NCI-H345 treated with DMSO at 0.1 percent for 48 hours (cell line): ENCODE measurements at regions not wholly inside any gene's neighbourhood (a gene's known extent, or its start where the extent isn't known, plus 50 kb on each side); places are given as distances from the start of the nearest gene placed in this dataset.

Source experiments
- DNase-seq: peaks from one replicate; lab custom pipeline; 2025; ENCODE audit not compliant: unreplicated experiment; lab: John Stamatoyannopoulos, UW

DNA sequence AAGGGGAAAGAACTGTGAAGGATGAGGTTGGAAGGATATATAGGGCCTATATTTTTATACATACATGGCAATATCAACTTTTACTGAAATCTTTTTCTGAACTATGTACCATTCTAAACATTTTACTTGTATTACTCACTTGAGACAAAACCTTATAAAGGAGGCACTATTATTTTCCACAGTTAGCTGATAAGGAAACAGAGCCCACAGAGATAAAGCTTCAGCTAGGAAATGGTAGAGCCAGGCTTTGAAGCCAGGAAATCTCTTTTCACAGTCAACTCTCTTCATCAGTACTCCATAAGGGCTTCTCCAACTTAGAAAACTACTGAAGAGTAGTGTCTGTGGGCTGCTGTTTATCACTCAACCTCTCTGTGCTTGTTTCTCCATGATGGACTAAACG is 613.7 kb downstream of the PRELID2 start:
- no peak for DNase-seq

DNA sequence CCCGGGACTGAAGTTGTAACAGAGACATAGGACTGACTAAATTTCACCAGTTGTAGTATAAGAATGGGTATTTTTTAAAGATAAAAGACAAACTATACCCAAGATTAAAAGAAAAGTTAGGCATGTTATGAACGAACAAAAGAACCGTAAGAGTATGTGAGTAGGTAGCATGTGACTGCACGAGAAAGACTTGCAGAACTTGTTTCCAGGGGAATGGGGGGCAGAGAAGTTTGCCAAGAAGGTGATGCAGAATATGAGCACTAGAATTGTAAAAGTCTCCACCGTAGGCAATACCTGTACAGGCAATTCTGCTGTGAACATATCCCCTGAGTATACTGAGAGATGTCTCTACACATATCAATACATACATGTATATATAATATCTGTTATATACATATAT is 614.7 kb downstream of the PRELID2 start:
- no peak for DNase-seq

DNA sequence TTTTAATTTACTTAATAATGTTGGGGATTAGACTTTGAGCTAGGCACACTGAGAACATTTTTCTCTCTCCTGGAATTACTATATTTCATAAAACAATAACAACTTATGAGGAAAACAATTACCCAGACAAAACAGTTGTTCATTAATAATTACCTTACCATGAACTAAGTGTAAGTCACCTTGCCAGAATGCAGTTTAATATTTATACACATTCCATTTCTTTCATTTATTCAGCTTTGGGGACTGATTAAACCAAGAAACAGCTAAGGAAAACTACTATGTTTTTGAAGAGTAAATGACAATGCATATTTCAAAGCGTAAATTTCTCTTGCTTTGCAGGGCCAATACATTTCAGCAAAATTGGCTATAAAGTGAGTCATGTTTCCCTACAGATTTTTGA is 616.2 kb downstream of the PRELID2 start:
- DNase-seq = no peak

DNA sequence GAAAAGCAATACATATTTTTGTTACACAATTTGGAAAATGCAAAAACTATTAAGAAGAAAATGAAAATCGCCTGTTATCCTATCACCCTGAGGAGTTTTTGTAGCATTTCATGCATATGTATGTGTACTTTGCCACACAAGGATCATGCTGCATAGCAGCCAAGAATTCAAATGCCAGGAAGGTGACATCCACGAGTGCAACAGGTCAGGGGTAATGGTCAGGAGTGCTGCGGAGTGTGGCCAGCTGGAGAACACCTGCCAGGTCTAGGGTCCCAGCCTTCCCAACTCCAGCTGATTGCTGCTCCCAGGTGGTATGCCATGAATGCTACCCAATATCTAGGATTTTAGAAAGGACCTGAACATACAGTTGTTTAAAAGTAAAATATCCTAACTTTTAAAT is 617.1 kb downstream of the PRELID2 start:
- DNase-seq = no peak

DNA sequence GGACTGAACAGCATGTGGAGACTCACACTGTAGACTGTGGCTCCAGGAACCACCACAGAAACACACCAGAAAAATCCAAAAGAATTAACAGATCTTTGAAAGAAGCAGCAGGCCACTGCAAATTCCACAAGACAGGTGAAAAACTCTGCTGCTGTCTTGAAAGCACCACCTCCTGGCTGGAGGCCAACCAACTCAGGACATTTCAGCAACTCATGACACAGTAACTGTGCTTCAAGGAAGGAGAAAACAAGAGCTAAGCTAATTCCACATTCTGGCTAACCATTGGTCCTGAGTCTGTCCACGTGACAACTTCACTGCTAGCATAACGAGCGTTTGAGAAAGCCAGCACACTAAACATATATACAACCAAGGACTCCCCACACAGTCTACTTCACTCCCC is 625.1 kb downstream of the PRELID2 start:
- no peak for DNase-seq

DNA sequence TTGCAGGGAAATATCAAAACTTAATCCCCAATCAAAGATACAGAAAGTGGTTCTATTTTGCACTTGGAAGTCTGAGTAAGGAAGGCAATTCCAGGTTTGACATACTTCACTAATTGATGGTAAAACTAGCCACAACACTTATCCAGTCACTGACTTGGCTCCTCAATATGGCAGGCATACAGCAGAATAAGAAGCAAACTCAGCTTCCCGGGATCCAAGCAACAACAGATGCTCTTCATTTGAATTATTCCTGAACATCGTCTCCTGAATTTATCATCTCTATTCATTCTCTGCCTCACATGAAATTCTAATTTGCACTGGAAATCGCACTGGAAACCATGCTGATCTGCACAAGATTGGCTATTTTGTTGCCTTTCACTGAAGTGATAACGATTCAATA is 629.6 kb downstream of the PRELID2 start:
- DNase-seq = no peak

DNA sequence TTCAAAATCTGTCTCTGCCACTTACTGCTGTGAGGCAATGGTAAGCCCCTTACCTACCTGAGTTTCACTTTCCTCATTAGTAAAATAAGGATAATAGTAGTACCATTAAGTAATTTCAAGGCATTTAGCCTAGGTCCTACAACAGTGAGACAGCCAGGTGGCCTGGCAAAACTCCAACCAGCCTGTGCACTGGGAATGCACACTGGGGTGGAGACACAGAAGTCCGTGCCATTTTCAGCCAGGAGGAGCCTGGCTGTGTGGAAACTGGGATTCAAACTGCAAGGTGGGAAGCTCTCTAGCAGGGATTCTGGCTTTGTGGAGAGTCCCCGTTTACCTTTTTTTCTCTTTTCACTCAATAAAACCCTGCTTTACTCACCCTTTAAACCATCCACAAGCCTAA is 630.4 kb downstream of the PRELID2 start:
- no peak for DNase-seq

DNA sequence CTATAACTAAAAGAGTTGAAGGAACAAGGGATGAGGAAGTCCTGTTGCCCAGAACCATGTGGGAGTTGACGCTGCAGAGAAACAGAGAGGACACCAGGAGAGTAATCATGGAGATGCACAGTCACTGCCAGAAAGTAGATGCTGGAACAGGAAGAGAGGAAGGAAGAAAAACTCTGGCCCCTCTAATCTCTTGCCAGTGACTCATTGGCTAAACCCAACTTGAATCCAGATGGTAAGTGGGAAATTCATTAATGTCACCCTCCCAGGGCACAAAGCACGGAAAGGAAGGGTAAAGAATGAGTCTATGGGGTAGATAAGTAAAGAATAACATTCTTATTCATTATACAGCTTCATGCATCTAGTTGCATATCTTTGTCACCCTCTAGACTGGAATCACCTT is 631.9 kb downstream of the PRELID2 start:
- no peak for DNase-seq

DNA sequence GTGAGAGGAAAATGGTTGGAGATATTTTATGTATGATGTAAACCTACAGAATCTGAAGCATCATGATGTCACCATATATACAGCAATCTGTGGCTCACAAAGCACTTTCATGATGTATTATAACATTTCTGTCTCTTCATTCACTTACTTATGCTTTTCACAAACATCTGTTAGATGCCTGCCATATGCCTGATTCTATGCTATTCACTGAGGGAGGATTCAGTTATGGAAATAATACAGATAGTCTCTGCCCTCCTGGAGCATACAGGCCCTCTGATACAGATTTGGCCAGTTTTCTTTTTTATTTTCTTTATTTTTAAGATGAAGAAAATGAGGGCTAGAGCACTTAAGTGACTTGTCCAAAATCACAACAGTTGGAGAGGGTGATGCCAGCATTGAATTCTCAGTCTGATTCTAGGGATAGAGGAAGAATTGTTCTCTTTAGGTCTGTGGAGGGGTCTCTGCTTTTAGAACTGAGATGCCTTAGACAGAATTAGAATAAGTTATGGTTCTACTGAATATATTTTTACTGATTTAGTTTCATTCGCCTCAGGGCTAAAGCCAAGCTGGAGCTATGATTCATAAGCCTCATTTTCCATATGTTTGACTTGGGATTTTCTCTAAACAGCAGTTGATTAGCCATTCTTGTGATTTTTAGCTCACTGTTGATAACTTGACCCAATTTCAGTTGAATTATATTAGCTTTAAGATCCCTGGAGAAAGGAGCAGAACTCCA is 636.4 kb downstream of the PRELID2 start:
- DNase-seq = no peak

DNA sequence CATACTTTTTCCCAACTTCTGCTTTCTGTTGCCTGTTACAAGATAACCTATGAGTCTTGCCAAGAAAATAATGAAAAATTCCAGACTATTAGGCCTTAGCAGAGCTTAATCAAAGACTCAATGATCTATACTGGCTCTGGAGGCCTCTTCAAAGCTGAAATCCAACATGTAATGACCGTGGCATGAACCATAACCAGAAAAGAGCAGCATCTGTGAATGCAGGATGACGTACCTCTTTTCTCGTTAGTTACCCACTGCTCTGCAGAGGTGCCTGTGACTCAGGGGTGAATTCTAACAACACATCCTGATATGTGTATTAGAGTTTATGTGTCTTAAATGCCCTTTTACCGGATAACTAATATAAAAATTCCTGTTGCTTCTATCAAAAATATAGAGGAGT is 645.4 kb downstream of the PRELID2 start:
- DNase-seq = no peak

DNA sequence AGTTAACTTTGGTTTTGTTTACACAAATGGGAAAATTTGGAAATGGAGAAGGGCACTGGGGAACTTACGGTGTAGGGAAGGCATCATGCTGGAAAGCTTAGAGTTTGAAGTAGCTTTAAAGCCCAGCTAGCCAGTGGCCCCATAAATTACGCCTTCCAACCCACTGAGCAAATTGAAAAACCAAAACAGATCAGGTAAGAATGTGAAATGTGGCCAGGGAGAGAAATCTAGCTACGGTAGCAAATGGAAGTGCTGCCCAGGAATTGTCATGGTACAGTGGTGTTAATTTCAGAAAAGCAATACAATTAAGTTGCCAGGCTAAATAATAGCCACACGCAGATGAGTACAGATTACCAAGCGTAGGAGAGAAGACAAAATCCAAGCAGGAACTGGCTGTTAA is 654.8 kb downstream of the PRELID2 start:
- DNase-seq = no peak

DNA sequence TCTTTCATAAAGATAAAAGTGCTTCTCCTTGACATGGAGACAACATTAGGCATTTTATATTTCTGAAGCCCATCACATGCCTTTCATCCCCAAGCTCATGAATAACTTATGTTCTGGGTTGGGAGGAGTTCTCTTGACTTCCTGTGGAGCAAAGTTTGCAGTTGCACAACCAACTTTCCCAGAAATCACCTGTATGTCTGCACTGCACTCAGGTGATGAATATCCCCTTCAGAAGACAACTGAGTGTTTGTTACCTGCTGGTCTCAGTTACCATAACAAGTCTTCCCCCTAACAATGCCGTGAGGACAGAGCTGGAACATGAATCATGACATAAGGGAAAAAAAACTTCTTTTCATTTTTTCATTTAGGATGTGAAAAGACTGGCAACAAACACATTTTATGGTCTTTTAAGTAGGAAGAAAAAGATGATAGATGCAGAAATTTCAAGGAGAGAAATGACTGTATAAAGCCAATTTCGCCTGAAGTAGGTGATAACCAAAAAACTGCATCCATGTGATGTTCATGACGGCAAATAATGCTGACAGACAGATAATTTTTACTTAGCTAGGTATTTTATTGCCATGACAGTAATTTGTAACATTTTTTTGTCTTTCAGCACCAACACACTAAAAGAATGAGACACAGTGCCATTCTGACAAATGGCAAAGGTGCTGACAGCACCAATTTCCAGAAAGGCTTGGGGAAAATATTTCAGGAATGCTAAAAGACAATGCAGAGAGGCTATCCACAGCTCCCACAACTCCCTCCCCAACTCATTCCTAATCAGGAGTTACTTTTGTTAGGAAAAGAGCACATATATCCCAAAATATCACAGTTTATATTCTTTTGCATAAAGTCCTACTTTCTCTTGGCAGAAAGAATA is 656.3 kb downstream of the PRELID2 start:
- DNase-seq = no peak

DNA sequence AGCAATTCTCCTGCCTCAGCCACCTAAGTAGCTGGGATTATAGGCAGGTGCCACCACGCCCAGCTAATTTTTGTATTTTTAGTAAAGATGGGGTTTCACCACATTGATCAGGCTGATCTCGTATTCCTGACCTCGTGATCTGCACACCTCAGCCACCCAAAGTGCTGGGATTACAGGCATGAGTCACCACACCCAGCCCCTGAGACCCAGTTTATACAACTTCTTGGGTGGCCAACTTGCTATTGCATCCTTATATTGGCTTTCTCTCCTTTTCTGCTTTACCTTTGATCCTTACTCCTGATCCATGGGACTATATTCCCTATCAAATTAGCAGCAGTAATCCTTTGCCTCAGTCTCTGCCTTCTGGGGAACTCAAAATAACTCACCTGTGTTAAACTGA is 659.1 kb downstream of the PRELID2 start:
- DNase-seq = no peak

DNA sequence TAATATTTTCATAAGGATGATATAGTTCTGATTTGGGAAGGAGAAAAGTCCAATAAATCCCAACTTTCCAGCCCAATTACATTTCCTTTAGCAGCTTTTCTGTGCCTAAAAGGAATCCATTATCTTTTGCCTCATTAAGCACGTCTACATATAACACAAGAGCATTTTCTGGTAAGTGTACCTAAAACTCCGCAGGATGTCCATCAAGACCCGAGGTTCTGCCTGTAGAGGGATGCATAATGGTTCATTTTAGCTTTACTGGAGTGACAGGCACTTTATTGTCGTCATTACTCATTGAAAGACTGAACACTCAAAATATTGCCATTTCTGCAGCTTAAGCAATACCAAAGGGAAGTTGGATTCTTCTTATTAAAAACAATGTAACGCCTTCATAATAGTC is 669.0 kb downstream of the PRELID2 start:
- no peak for DNase-seq

DNA sequence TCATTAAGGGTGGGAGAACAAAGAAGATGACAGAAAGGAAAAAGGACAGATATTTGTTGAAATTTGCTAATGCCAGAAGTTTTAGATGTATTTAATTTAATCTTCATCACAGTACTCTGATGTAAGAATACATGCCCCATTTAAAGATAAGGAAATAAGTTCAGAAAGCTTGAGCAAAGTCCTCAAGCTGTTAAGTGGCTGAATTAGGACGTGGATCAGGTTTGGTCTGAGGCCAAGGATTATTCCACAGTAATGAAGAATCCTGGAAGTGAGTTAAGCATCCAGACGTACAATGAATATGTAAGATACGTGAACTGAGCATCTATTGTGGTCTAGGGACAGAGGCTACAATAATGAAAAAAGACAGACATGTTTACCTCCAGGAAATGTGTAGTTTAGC is 671.3 kb downstream of the PRELID2 start:
- no peak for DNase-seq

DNA sequence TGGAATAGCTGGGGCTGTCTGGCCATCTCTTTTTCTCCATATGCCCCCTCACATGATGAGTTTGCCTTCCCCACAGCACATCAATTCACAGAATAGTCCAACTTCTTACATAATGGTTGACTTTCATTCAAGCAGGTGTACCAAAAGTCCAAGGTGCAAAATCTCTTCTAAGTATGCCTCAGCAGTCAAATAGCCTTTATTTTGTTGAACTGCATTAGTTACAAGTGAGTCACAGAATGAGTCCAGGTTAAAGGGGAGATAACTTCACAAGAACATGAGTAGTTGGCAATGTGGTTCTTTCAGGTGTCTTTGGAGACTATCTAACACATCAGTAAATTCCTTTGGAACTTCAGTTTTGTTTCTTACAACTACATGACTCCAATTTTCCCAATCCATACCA is 672.5 kb downstream of the PRELID2 start:
- DNase-seq = no peak

DNA sequence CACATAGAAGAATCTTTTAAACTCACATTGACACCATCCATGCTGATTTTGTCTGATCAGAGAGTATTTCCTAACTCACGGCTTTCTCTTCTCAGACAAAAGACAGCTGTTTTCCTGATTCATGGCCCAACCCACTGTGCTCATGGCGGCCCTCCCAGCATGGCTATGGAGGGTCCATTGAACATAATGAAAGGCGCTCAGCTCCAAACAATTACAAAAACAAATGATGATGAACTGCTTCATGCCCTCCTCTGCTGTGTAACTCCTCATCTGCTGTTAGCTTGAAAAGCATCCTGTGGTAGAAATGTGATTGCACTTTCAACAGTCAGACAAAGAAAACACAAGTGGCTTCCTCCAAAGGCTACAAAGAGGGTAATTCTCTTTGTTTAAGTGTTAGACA is 673.8 kb downstream of the PRELID2 start:
- DNase-seq = peak; percentile 86

DNA sequence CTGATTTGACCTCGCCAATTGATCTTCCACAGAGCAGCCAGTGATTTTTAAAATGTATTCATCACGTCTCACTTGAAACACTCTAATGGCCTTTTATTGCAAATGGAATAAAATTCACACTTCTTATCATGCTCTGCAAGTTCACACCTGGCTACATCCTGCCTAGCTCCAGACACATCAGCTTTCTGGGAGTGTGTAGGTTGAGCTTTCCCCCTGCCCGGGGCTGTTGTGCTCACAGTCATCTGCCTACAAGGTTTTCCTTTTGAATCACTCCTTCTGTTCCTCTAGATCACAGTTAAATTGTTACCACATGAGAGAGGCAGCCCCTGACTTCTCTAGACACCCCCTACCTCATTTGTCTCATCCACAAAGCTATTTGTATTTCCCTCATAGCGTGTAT is 674.5 kb downstream of the PRELID2 start:
- no peak for DNase-seq

DNA sequence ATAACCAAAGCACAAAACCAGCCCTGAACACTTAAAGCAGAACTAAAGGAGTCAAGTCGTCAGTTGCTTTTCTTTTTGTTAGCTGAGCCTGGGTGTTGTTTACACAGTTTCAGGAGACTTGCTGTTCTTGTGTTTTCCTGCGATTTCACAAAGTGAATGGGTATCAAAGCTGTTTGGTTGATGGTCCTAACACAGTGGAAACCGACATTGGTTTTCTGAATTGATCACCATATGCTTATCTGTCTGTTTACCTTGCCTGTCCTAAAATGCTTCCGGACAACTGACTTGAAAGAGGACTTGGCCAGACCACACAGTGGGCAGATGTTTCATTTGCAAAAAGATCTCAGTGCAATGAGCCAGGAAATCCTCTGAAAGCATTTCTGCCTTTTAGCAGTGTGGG is 676.4 kb downstream of the PRELID2 start:
- peak; percentile 64 for DNase-seq

DNA sequence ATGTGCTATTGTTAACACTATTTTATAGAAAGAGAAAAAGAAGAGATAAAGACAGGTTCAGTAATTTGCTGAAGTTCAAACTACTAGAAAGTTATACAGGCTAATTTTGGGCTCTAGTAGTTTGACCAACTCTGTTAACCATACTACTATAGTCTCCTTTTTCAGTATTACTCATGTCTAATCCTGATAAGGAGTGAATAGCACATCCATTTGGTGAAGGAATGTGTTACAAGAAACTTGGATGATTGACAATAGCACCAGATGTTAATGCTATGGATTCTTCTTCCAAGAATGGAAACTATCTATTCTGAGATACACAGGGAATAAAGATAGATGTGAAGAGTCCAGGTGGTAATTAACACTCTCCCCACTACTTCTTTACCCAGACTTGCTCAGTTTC is 677.3 kb downstream of the PRELID2 start:
- no peak for DNase-seq

DNA sequence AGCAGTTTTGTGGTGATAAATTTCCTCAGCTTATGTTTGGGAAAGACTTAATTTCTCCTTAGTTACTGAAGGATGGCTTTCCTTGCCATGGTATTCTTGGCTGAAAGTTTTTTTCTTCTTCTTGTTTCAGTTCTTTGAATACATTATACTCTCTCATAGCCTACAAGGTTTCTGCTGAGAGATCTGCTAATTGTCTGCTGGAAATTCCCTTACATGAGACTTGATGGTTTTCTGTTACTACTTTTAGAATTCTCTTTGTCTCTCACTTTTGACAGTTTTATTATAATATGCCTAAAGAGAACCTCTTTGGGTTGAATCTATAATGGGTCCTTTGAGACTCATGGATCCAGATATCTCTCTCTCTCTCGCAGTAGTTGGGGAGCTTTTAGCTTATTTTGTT is 693.6 kb downstream of the PRELID2 start:
- no peak for DNase-seq

DNA sequence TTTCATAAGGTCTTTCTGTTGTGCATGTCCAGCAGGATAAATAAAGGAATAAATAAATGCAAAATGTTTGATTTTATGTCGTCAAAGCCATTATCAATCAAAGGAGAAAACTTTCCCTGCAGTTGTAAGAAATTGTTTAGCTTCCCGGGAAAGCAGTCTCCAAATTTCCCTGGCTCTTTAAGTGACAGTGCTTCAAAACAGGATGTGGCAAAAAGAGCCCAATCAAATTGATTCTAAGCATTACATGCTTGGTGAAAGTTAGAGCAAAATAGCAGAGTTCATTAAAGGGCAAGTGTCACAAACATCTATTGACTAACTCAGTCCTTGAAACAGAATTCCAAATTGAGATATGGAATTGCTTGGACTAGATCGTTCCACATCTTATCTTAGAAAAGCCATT is 704.1 kb downstream of the PRELID2 start:
- DNase-seq = no peak

DNA sequence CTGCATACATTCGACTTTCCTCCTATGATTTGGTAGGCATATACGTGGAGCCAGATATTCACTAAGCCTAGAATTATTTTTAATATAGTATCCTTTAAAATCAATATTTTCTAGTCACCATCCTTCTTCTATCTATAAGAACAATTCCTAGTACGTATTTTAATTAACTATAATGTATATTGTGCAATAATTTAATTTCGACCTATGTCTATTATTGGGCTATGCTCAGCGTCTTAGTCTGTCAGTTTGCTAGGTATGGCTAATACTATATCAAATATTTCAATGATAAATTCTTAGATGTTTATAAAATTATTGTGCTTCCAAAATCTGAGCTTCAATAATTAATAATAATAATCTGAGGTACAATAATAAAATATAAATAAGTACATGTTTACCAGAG is 705.3 kb downstream of the PRELID2 start:
- no peak for DNase-seq
